ENCODE measurements at regions not wholly inside any gene's neighbourhood (a gene's known extent, or its start where the extent isn't known, plus 50 kb on each side); places are given as distances from the start of the nearest gene placed in this dataset.

DNA sequence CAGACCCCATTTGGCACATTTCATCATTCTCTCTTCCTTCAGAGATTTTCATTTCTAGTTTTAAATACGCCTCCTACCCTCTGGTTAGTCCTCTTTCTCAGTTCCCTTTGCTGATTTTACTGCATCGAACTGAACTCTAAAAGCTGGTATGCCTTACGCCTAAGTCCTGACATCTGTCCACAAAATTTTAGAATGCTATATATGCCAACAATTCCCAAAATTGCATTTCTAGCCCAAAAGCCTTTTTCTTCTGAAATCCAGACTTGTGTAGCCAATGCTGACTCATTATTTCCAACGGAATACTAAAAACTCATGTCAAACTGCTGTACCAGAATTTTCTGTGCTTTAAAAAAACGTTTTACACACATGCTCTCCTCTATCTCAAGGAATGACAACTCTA, 1124.4 kb upstream of the TENM4 start:
- no peaks in the 10 kb centered on the region for H3K9me3 ChIP-seq (replicated peaks; ENCODE audit: control insufficient read depth, insufficient read depth, low read length)
- no peaks in the 10 kb centered on the region for H4K20me1 ChIP-seq (replicated peaks; ENCODE audit: control insufficient read depth, extremely low read depth, insufficient read depth, low read length)
- no peak for TF ChIP-seq FOS (IDR thresholded peaks at IDR 0.05; ENCODE audit: borderline replicate concordance, insufficient read depth, low read length)
- no peak for TF ChIP-seq GATA2 (IDR thresholded peaks at IDR 0.05; ENCODE audit: insufficient read depth, insufficient read length, low read depth, low read length)
- no peak for TF ChIP-seq POLR2AphosphoS5 (IDR thresholded peaks at IDR 0.05; ENCODE audit: insufficient read depth, low read depth, low read length)
- TF ChIP-seq MYC (IDR thresholded peaks at IDR 0.05; ENCODE audit: low read depth, low read length) = no peak
- TF ChIP-seq, protein P1, sequence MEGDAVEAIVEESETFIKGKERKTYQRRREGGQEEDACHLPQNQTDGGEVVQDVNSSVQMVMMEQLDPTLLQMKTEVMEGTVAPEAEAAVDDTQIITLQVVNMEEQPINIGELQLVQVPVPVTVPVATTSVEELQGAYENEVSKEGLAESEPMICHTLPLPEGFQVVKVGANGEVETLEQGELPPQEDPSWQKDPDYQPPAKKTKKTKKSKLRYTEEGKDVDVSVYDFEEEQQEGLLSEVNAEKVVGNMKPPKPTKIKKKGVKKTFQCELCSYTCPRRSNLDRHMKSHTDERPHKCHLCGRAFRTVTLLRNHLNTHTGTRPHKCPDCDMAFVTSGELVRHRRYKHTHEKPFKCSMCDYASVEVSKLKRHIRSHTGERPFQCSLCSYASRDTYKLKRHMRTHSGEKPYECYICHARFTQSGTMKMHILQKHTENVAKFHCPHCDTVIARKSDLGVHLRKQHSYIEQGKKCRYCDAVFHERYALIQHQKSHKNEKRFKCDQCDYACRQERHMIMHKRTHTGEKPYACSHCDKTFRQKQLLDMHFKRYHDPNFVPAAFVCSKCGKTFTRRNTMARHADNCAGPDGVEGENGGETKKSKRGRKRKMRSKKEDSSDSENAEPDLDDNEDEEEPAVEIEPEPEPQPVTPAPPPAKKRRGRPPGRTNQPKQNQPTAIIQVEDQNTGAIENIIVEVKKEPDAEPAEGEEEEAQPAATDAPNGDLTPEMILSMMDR (IDR thresholded peaks at IDR 0.05; ENCODE audit: extremely low read depth in 1 of 2, insufficient read depth in 1 of 2, low read depth in 1 of 2, low read length in 2 of 2) = no peak
- TF ChIP-seq JUN (IDR thresholded peaks at IDR 0.05; ENCODE audit: borderline replicate concordance, insufficient read depth, insufficient read length, low read depth) = no peak
- TF ChIP-seq, protein P2, sequence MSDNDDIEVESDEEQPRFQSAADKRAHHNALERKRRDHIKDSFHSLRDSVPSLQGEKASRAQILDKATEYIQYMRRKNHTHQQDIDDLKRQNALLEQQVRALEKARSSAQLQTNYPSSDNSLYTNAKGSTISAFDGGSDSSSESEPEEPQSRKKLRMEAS (IDR thresholded peaks at IDR 0.05; ENCODE audit: insufficient read depth, insufficient read length) = no peak
- no peak for TF ChIP-seq EZH2 (IDR thresholded peaks at IDR 0.05; ENCODE audit: borderline replicate concordance, low read depth, low read length, severe bottlenecking)
- no peak for TF ChIP-seq POLR2A (IDR thresholded peaks at IDR 0.05; ENCODE audit: low read depth, low read length)
- H2AFZ ChIP-seq (ENCODE audit: low read depth, low read length) = no peak overlapping the region
- dilution Hi-C loops (cut with MboI; ENCODE audit: extremely low pct_ligation_motif_present, low sequenced_read_pairs) (no loop called here), intact Hi-C loops (cut with micrococcal nuclease) (no loop called here)
- no peaks in the 10 kb centered on the region for H3K9me1 ChIP-seq (replicated peaks; ENCODE audit: control insufficient read depth, extremely low read depth, insufficient read depth, low read length)
- no peak overlapping the region for H3K4me2 ChIP-seq (ENCODE audit: insufficient read depth, low read length)
- no peaks in the 10 kb centered on the region for H3K36me3 ChIP-seq (ENCODE audit: control insufficient read depth in 2 of 2, extremely low read depth in 1 of 2, insufficient read depth in 2 of 2, low read length in 2 of 2)
- DNase-seq (ENCODE audit: low read depth, low spot score) (no peak), FAIRE-seq (no peak)
- H3K9ac ChIP-seq (replicated peaks; ENCODE audit: extremely low read depth, insufficient read depth, low read length) = no peak overlapping the region
- H3K27ac ChIP-seq (ENCODE audit: insufficient read depth, low read depth, low read length) = no peak overlapping the region
- H3K27me3 ChIP-seq (ENCODE audit: control insufficient read depth in 2 of 2, insufficient read depth in 2 of 2, low read length in 2 of 2) = no peaks in the 10 kb centered on the region
- ChIA-PET POLR2A (no interaction called here), CTCF (no interaction called here)
- no TSS peak for BruUV-seq (replicated peaks)
- no peaks in the 10 kb centered on the region for H3K79me2 ChIP-seq (ENCODE audit: control insufficient read depth, insufficient read depth, low read length)
- no peaks in the 10 kb centered on the region for H3K4me1 ChIP-seq (ENCODE audit: control insufficient read depth, extremely low read depth, insufficient read depth, low read length)
- H3K4me3 ChIP-seq (replicated peaks in 1 of 3; ENCODE audit: insufficient read depth in 1 of 3, low read depth in 1 of 3, low read length in 3 of 3) = no peak overlapping the region
